Duodenal mucosa (tissue), 2 donors: ENCODE measurements at regions not wholly inside any gene's neighbourhood (a gene's known extent, or its start where the extent isn't known, plus 50 kb on each side); places are given as distances from the start of the nearest gene placed in this dataset.

Experiments
- H3K27ac ChIP-seq: one replicate; pipeline ENCODE4 v1.7.0; 2013; ENCODE audit warnings: low read depth, low read length
- H3K27me3 ChIP-seq, 2 donors: one replicate each; pipeline ENCODE4 v1.7.0; 2013; ENCODE audit warnings: low read length in 2 of 2, control low read depth in 1 of 2; ENCODE audit not compliant: insufficient read depth in 2 of 2, control insufficient read depth in 1 of 2
- H3K36me3 ChIP-seq, 2 donors: one replicate each; pipeline ENCODE4 v1.7.0; 2013; ENCODE audit warnings: low read length in 2 of 2, control low read depth in 1 of 2; ENCODE audit not compliant: insufficient read depth in 2 of 2, control insufficient read depth in 1 of 2
- H3K4me1 ChIP-seq, 2 donors: one replicate each; pipeline ENCODE4 v1.7.0; 2013; ENCODE audit warnings: low read length in 2 of 2, control low read depth in 1 of 2; ENCODE audit not compliant: insufficient read depth in 2 of 2, control insufficient read depth in 1 of 2
- H3K4me3 ChIP-seq, 2 donors: one replicate each; pipeline ENCODE4 v1.7.0; 2013; ENCODE audit warnings: low read length in 2 of 2, low read depth in 1 of 2
- H3K9ac ChIP-seq, 2 donors: one replicate each; pipeline ENCODE4 v1.7.0; 2013; ENCODE audit warnings: low read length in 2 of 2, low read depth in 1 of 2
- H3K9me3 ChIP-seq, 2 donors: one replicate each; pipeline ENCODE4 v1.7.0; 2013; ENCODE audit warnings: low read length in 2 of 2, control low read depth in 1 of 2; ENCODE audit not compliant: control insufficient read depth in 1 of 2

- Histone ChIP-seq H3K27me3 (peaks cover 6 to 10% of the 10 kb centered on the region in 2 donors), H3K36me3 (no peaks in the 10 kb centered on the region), H3K27ac (no peak overlapping the region), H3K9ac (no peak overlapping the region), H3K9me3 (no peaks in the 10 kb centered on the region), H3K4me3 (no peak overlapping the region), H3K4me1 (no peaks in the 10 kb centered on the region)
These were observed 281.7 kb upstream of the HDAC4 start for GRCh38 chr2:239682518-239682917.

GRCh38 chr2:239679755-239680154 lies 278.9 kb upstream of the HDAC4 start:
- no peaks in the 10 kb centered on the region for H3K36me3 ChIP-seq
- no peak overlapping the region for H3K9ac ChIP-seq
- H3K4me1 ChIP-seq, result no peaks in the 10 kb centered on the region
- no peak overlapping the region for H3K4me3 ChIP-seq
- no peaks in the 10 kb centered on the region for H3K9me3 ChIP-seq
- H3K27me3 ChIP-seq, result no peaks in the 10 kb centered on the region
- no peak overlapping the region for H3K27ac ChIP-seq

GRCh38 chr2:239678666-239679296 lies 278.0 kb upstream of the HDAC4 start:
- Histone ChIP-seq H3K36me3 (no peaks in the 10 kb centered on the region), H3K9me3 (no peaks in the 10 kb centered on the region), H3K27me3 (no peaks in the 10 kb centered on the region), H3K4me1 (no peaks in the 10 kb centered on the region), H3K27ac (no peak overlapping the region), H3K4me3 (no peak overlapping the region), H3K9ac (no peak overlapping the region)

GRCh38 chr2:239678186-239678490 lies 277.3 kb upstream of the HDAC4 start:
- Histone ChIP-seq H3K4me1 (no peaks in the 10 kb centered on the region), H3K36me3 (no peaks in the 10 kb centered on the region), H3K27me3 (no peaks in the 10 kb centered on the region)

GRCh38 chr2:239677453-239678185 lies 276.8 kb upstream of the HDAC4 start:
- no peak overlapping the region for H3K4me3 ChIP-seq
- no peaks in the 10 kb centered on the region for H3K36me3 ChIP-seq
- no peaks in the 10 kb centered on the region for H3K9me3 ChIP-seq
- no peak overlapping the region for H3K9ac ChIP-seq
- H3K4me1 ChIP-seq, result no peaks in the 10 kb centered on the region
- H3K27me3 ChIP-seq, result no peaks in the 10 kb centered on the region
- H3K27ac ChIP-seq, result no peak overlapping the region

More at GRCh38 chr2:239678186-239678490, 277.3 kb upstream of the HDAC4 start:
- Histone ChIP-seq H3K27ac (no peak overlapping the region), H3K9me3 (no peaks in the 10 kb centered on the region), H3K4me3 (no peak overlapping the region), H3K9ac (no peak overlapping the region)

- H3K9me3 ChIP-seq, result no peaks in the 10 kb centered on the region
- no peak overlapping the region for H3K9ac ChIP-seq
- H3K27me3 ChIP-seq, result no peaks in the 10 kb centered on the region
- H3K4me3 ChIP-seq, result no peak overlapping the region
- H3K4me1 ChIP-seq, result no peaks in the 10 kb centered on the region
- no peaks in the 10 kb centered on the region for H3K36me3 ChIP-seq
- H3K27ac ChIP-seq, result no peak overlapping the region
These were observed 276.1 kb upstream of the HDAC4 start for GRCh38 chr2:239676716-239677452.

GRCh38 chr2:239675826-239676715 lies 275.3 kb upstream of the HDAC4 start:
- no peaks in the 10 kb centered on the region for H3K4me1 ChIP-seq
- H3K27me3 ChIP-seq, result no peaks in the 10 kb centered on the region
- H3K27ac ChIP-seq, result no peak overlapping the region
- no peak overlapping the region for H3K9ac ChIP-seq
- H3K9me3 ChIP-seq, result no peaks in the 10 kb centered on the region
- H3K4me3 ChIP-seq, result no peak overlapping the region
- H3K36me3 ChIP-seq, result no peaks in the 10 kb centered on the region

- Histone ChIP-seq H3K4me1 (no peaks in the 10 kb centered on the region), H3K9me3 (no peaks in the 10 kb centered on the region), H3K27me3 (no peaks in the 10 kb centered on the region), H3K36me3 (no peaks in the 10 kb centered on the region), H3K9ac (no peak overlapping the region), H3K4me3 (no peak overlapping the region), H3K27ac (no peak overlapping the region)
These were observed 274.4 kb upstream of the HDAC4 start for GRCh38 chr2:239674981-239675825.

- Histone ChIP-seq H3K9me3 (no peaks in the 10 kb centered on the region), H3K27me3 (no peaks in the 10 kb centered on the region), H3K4me1 (no peaks in the 10 kb centered on the region), H3K27ac (no peak overlapping the region), H3K4me3 (no peak overlapping the region), H3K36me3 (no peaks in the 10 kb centered on the region), H3K9ac (no peak overlapping the region)
These were observed 273.5 kb upstream of the HDAC4 start for GRCh38 chr2:239674101-239674980.
